ENCODE measurements at regions not wholly inside any gene's neighbourhood (a gene's known extent, or its start where the extent isn't known, plus 50 kb on each side); places are given as distances from the start of the nearest gene placed in this dataset.
"Not testable (repeated sequence)": the region's sequence is repeated elsewhere in the genome, so short reads cannot be mapped to it uniquely, and the experiment has no call there.

GRCh38 chr2:154507186-154507585 is 191.3 kb upstream of the KCNJ3 start:
- no peak for DNase-seq (ENCODE audit: low read depth in 4 of 4, low spot score in 3 of 4)

- no peak for DNase-seq (ENCODE audit: low read depth in 4 of 4, low spot score in 3 of 4)
Measured at GRCh38 chr2:154518872-154519271, 179.6 kb upstream of the KCNJ3 start.

GRCh38 chr2:154520951-154521350 is 177.5 kb upstream of the KCNJ3 start:
- DNase-seq (ENCODE audit: low read depth in 4 of 4, low spot score in 3 of 4), result not testable (repeated sequence)

- DNase-seq (ENCODE audit: low read depth in 4 of 4, low spot score in 3 of 4), result no peak
Measured at GRCh38 chr2:154526234-154526633, 172.3 kb upstream of the KCNJ3 start.

GRCh38 chr2:154527962-154528361 is 170.5 kb upstream of the KCNJ3 start:
- DNase-seq (ENCODE audit: low read depth in 4 of 4, low spot score in 3 of 4), result no peak

GRCh38 chr2:154532004-154532403 is 166.5 kb upstream of the KCNJ3 start:
- DNase-seq (ENCODE audit: low read depth in 4 of 4, low spot score in 3 of 4), result no peak

GRCh38 chr2:154532763-154533162 is 165.7 kb upstream of the KCNJ3 start:
- DNase-seq (ENCODE audit: low read depth in 4 of 4, low spot score in 3 of 4), result no peak

GRCh38 chr2:154533300-154533940 is 165.1 kb upstream of the KCNJ3 start:
- DNase-seq (ENCODE audit: low read depth in 4 of 4, low spot score in 3 of 4), result no peak

- DNase-seq (ENCODE audit: low read depth in 4 of 4, low spot score in 3 of 4), result no peak
Measured at GRCh38 chr2:154537024-154537423, 161.5 kb upstream of the KCNJ3 start.

- no peak for DNase-seq (ENCODE audit: low read depth in 4 of 4, low spot score in 3 of 4)
Measured at GRCh38 chr2:154537843-154538450, 160.5 kb upstream of the KCNJ3 start.

GRCh38 chr2:154546341-154546740 is 152.2 kb upstream of the KCNJ3 start:
- DNase-seq (ENCODE audit: low read depth in 4 of 4, low spot score in 3 of 4), result no peak

GRCh38 chr2:154549869-154550268 is 148.6 kb upstream of the KCNJ3 start:
- no peak for DNase-seq (ENCODE audit: low read depth in 4 of 4, low spot score in 3 of 4)

- DNase-seq (ENCODE audit: low read depth in 4 of 4, low spot score in 3 of 4), result no peak
Measured at GRCh38 chr2:154551649-154552048, 146.8 kb upstream of the KCNJ3 start.

- no peak for DNase-seq (ENCODE audit: low read depth in 4 of 4, low spot score in 3 of 4)
Measured at GRCh38 chr2:154554046-154554445, 144.4 kb upstream of the KCNJ3 start.

GRCh38 chr2:154555710-154556109 is 142.8 kb upstream of the KCNJ3 start:
- no peak for DNase-seq (ENCODE audit: low read depth in 4 of 4, low spot score in 3 of 4)

GRCh38 chr2:154556146-154556545 is 142.3 kb upstream of the KCNJ3 start:
- no peak for DNase-seq (ENCODE audit: low read depth in 4 of 4, low spot score in 3 of 4)

- DNase-seq (ENCODE audit: low read depth in 4 of 4, low spot score in 3 of 4), result no peak
Measured at GRCh38 chr2:154556607-154557006, 141.9 kb upstream of the KCNJ3 start.

- no peak for DNase-seq (ENCODE audit: low read depth in 4 of 4, low spot score in 3 of 4)
Measured at GRCh38 chr2:154557906-154558305, 140.6 kb upstream of the KCNJ3 start.

- DNase-seq (ENCODE audit: low read depth in 4 of 4, low spot score in 3 of 4), result no peak
Measured at GRCh38 chr2:154565433-154565832, 133.1 kb upstream of the KCNJ3 start.

GRCh38 chr2:154568413-154568812 is 130.1 kb upstream of the KCNJ3 start:
- no peak for DNase-seq (ENCODE audit: low read depth in 4 of 4, low spot score in 3 of 4)

- DNase-seq (ENCODE audit: low read depth in 4 of 4, low spot score in 3 of 4), result no peak
Measured at GRCh38 chr2:154570501-154570900, 128.0 kb upstream of the KCNJ3 start.

GRCh38 chr2:154576699-154577098 is 121.8 kb upstream of the KCNJ3 start:
- not testable (repeated sequence) for DNase-seq (ENCODE audit: low read depth in 4 of 4, low spot score in 3 of 4)

GRCh38 chr2:154577390-154577789 is 121.1 kb upstream of the KCNJ3 start:
- DNase-seq (ENCODE audit: low read depth in 4 of 4, low spot score in 3 of 4), result no peak
